Pancreas (tissue), 10 donors: ENCODE measurements at regions not wholly inside any gene's neighbourhood (a gene's known extent, or its start where the extent isn't known, plus 50 kb on each side); places are given as distances from the start of the nearest gene placed in this dataset.

Experiments
- ATAC-seq, 4 donors: fragments of 200-7000 bp; cut with Tn5 transposase; one replicate each; pipeline versions ENCODE4 v1.8.0 to v1.9.1; 2020; ENCODE audit warnings: mild to moderate bottlenecking in 4 of 4, moderate library complexity in 4 of 4
- DNase-seq, 6 donors: peaks; one replicate each; pipeline ENCODE4 v3.0.0-alpha.2; 2020
- FAIRE-seq: peaks from 2 replicates; lab custom pipeline; 2012; peaks lifted over from hg19 to GRCh38; lab: Jason Lieb, UNC
- H3K27ac ChIP-seq, 4 donors: fragments of 200-600 bp; sonication (generic); 1 replicate in 3 of 4; 2 replicates in 1 of 4; pipeline versions ENCODE4 v1.5.0 to v1.8.0; 2020
- H3K27me3 ChIP-seq, 4 donors: fragments of 200-600 bp; one replicate each; pipeline ENCODE4 v1.8.0; 2021
- H3K36me3 ChIP-seq, 3 donors: fragments of 200-600 bp; sonication (generic) in 1 of 3; one replicate each; pipeline versions ENCODE4 v1.5.0 to v1.8.0; 2020 to 2021
- H3K4me1 ChIP-seq, 3 donors: fragments of 200-600 bp; one replicate each; pipeline ENCODE4 v1.8.0; 2021
- H3K4me3 ChIP-seq, 4 donors: fragments of 200-600 bp; sonication (generic) in 2 of 4; one replicate each; pipeline versions ENCODE4 v1.5.0 to v1.8.0; 2020 to 2021
- H3K9me3 ChIP-seq, 4 donors: fragments of 200-600 bp; one replicate each; pipeline ENCODE4 v1.8.0; 2021
- CTCF ChIP-seq, 4 donors: fragments of 200-600 bp; sonication (generic) in 3 of 4; IDR thresholded peaks; one replicate each; pipeline versions ENCODE4 v1.5.0 to v1.8.0; 2021; ENCODE audit warnings: antibody characterized with exemption in 4 of 4
- WGBS, 2 donors: extraction: QIAGEN DNeasy Blood & Tissue Kit; methylation state at CpG; one replicate each; pipeline ENCODE4 v1.1.7; 2013; 5-methylcytosine and 5-hydroxymethylcytosine counted together
- intact Hi-C, 3 donors: fragments of 100-400 bp; cut with DNase I; formaldehyde crosslinking; loops; one replicate each; pipeline versions ENCODE4 v1.11.1 to v1.14.2; 2022
- donor health status: healthy with polysubstance abuse.
- donor health status: DM: no; HTN: no; CAD: no; lungs with moderate emphysema.
- donor health status: DM: no; HTN: no; CAD: no.
- donor health status: control.
- donor health status: control.
- donor health status: Bipolar disorder and iron deficiency.
- donor health status: DM: yes; HTN: yes; CAD: no.
- donor health status: DM: no; HTN: no; CAD: no.
- donor health status: DM: no; HTN: no; CAD: no.
- donor health status: DM: yes; HTN: yes; CAD: no.

GRCh38 chr6:99036672-99037071 lies 88.9 kb upstream of the FBXL4 start:
- 84 to 89% methylated on average over 6 of the region's 6 CpGs for WGBS, 2 donors
- no peak for TF ChIP-seq CTCF (IDR thresholded peaks at IDR 0.05)
- Histone ChIP-seq H3K9me3 (no peaks in the 10 kb centered on the region), H3K27ac (no peak overlapping the region), H3K36me3 (no peaks in the 10 kb centered on the region), H3K4me1 (peaks cover 7 to 15% (median 14%) of the 10 kb centered on the region in 3 donors), H3K27me3 (no peaks in the 10 kb centered on the region), H3K4me3 (no peak overlapping the region)
- intact Hi-C loops, result no loop called here
- no peak for ATAC-seq
- FAIRE-seq, result no peak
- DNase-seq, result no peak

GRCh38 chr6:99032396-99032795 lies 84.7 kb upstream of the FBXL4 start:
- Histone ChIP-seq H3K4me3 (no peak overlapping the region), H3K4me1 (peaks cover 7 to 16% (median 15%) of the 10 kb centered on the region in 3 donors), H3K27ac (peak overlapping the region in 1 of 4 donors; percentile 59), H3K27me3 (no peaks in the 10 kb centered on the region), H3K9me3 (no peaks in the 10 kb centered on the region), H3K36me3 (no peaks in the 10 kb centered on the region)
- intact Hi-C loops, result no loop called here
- no peak for DNase-seq
- TF ChIP-seq CTCF (IDR thresholded peaks at IDR 0.05), result no peak
- FAIRE-seq, result no peak
- 8 to 9% methylated on average over 2 of the region's 2 CpGs for WGBS, 2 donors
- peak in 3 of 4 donors; percentile 86 to 91 (median 88) for ATAC-seq

DNA sequence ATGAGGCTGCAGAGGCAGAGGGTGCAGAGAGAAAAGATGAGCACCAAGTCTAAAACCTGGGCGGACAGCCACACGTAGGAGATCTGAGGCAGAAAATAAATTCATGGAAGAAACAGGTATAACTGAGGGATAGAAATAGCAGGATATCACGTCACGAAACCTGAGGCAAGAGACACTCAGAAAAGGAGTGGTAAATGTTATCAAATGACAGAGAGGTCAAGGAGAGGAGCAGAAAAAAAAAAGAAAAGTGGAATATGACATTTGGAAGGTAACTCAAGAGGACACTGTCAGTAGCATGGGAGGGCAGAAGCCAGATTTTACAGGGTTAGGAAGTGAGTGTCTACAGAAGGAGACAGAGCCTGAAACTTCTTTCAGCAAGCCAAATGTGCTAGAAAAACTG lies 84.2 kb upstream of the FBXL4 start:
- no peaks in the 10 kb centered on the region for H3K36me3 ChIP-seq
- no peak for DNase-seq
- peak in 1 of 4 donors; percentile 11 for ATAC-seq
- no peaks in the 10 kb centered on the region for H3K27me3 ChIP-seq
- WGBS, 2 donors, result 59 to 76% methylated on average over 4 of the region's 4 CpGs
- H3K4me3 ChIP-seq, result no peak overlapping the region
- no peak for TF ChIP-seq CTCF (IDR thresholded peaks at IDR 0.05)
- H3K27ac ChIP-seq, result peak overlapping the region in 2 of 4 donors; percentile 7 to 59
- intact Hi-C loops, result no loop called here
- H3K4me1 ChIP-seq, result peaks cover 7 to 16% (median 15%) of the 10 kb centered on the region in 3 donors
- FAIRE-seq, result no peak
- no peaks in the 10 kb centered on the region for H3K9me3 ChIP-seq

GRCh38 chr6:99030915-99031314 lies 83.2 kb upstream of the FBXL4 start:
- Histone ChIP-seq H3K4me3 (no peak overlapping the region), H3K4me1 (peaks cover 7 to 16% (median 15%) of the 10 kb centered on the region in 3 donors), H3K9me3 (no peaks in the 10 kb centered on the region), H3K27me3 (no peaks in the 10 kb centered on the region), H3K27ac (no peak overlapping the region), H3K36me3 (no peaks in the 10 kb centered on the region)
- WGBS, 2 donors, result 80 to 87% methylated on average over 1 of the region's 1 CpG
- no peak for DNase-seq
- intact Hi-C loops, result no loop called here
- no peak for FAIRE-seq
- ATAC-seq, result no peak
- TF ChIP-seq CTCF (IDR thresholded peaks at IDR 0.05), result no peak

- Histone ChIP-seq H3K27me3 (no peaks in the 10 kb centered on the region), H3K4me1 (no peaks in the 10 kb centered on the region), H3K27ac (no peak overlapping the region), H3K36me3 (no peaks in the 10 kb centered on the region), H3K9me3 (no peaks in the 10 kb centered on the region), H3K4me3 (no peak overlapping the region)
- FAIRE-seq, result no peak
- intact Hi-C loops, result no loop called here
- no peak for ATAC-seq
- TF ChIP-seq CTCF (IDR thresholded peaks at IDR 0.05), result no peak
- 92% methylated on average over 7 of the region's 7 CpGs for WGBS, 2 donors
- DNase-seq, result no peak
Observed at GRCh38 chr6:99026135-99026534, 78.4 kb upstream of the FBXL4 start.
